Transverse colon (tissue), 4 donors: ENCODE measurements at regions not wholly inside any gene's neighbourhood (a gene's known extent, or its start where the extent isn't known, plus 50 kb on each side); places are given as distances from the start of the nearest gene placed in this dataset.

Source experiments
- EP300 ChIP-seq: sonication (generic); formaldehyde crosslinking; IDR thresholded peaks from one replicate; pipeline ENCODE4 v1.6.1; 2017; ENCODE audit warnings: antibody characterized with exemption, low read depth
- POLR2A ChIP-seq: fragments of 450-650 bp; IDR thresholded peaks from one replicate; pipeline ENCODE4 v1.6.1; 2016; ENCODE audit warnings: antibody characterized with exemption, mild to moderate bottlenecking, moderate library complexity
- POLR2AphosphoS5 ChIP-seq, 3 donors: sonication (generic); formaldehyde crosslinking; IDR thresholded peaks; one replicate each; pipeline ENCODE4 v1.6.1; 2016; ENCODE audit warnings: antibody characterized with exemption in 3 of 3
- TF ChIP-seq, protein P1 (sequence below), 5 experiments: fragments of 200-600 bp in 3 of 5; fragments of 450-650 bp in 2 of 5; sonication (generic) in 3 of 5; IDR thresholded peaks; 1 replicate in 2 of 5; 2 replicates in 3 of 5; pipeline ENCODE4 v1.5.1; 2016 to 2017; ENCODE audit warnings: antibody characterized with exemption in 5 of 5, inconsistent platforms in 3 of 5, mild to moderate bottlenecking in 2 of 5, moderate library complexity in 1 of 5

GRCh38 chr14:98582276-98582675 is 689.7 kb downstream of the BCL11B start:
- TF ChIP-seq, protein P1, sequence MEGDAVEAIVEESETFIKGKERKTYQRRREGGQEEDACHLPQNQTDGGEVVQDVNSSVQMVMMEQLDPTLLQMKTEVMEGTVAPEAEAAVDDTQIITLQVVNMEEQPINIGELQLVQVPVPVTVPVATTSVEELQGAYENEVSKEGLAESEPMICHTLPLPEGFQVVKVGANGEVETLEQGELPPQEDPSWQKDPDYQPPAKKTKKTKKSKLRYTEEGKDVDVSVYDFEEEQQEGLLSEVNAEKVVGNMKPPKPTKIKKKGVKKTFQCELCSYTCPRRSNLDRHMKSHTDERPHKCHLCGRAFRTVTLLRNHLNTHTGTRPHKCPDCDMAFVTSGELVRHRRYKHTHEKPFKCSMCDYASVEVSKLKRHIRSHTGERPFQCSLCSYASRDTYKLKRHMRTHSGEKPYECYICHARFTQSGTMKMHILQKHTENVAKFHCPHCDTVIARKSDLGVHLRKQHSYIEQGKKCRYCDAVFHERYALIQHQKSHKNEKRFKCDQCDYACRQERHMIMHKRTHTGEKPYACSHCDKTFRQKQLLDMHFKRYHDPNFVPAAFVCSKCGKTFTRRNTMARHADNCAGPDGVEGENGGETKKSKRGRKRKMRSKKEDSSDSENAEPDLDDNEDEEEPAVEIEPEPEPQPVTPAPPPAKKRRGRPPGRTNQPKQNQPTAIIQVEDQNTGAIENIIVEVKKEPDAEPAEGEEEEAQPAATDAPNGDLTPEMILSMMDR (IDR thresholded peaks at IDR 0.05) = no peak
- TF ChIP-seq POLR2A = no peak
- TF ChIP-seq EP300 = no peak
- no peak for TF ChIP-seq POLR2AphosphoS5 (IDR thresholded peaks at IDR 0.05)
